GM21825 (cell line): ENCODE measurements at regions not wholly inside any gene's neighbourhood (a gene's known extent, or its start where the extent isn't known, plus 50 kb on each side); places are given as distances from the start of the nearest gene placed in this dataset.

ENCODE experiments used
- ATAC-seq: cut with Tn5 transposase; IDR thresholded peaks from one replicate; pipeline ENCODE4 v1.9.1; 2021; ENCODE audit warnings: mild to moderate bottlenecking, moderate library complexity; ENCODE audit not compliant: unreplicated experiment

GRCh38 chr3:193825617-193826016 is 232.6 kb downstream of the OPA1 start:
- no peak for ATAC-seq

GRCh38 chr3:193826159-193826795 is 233.3 kb downstream of the OPA1 start:
- ATAC-seq = no peak

- no peak for ATAC-seq
Observed at GRCh38 chr3:193827040-193827669, 234.1 kb downstream of the OPA1 start.

GRCh38 chr3:193827871-193828270 is 234.9 kb downstream of the OPA1 start:
- no peak for ATAC-seq

- ATAC-seq = no peak
Observed at GRCh38 chr3:193828477-193828876, 235.5 kb downstream of the OPA1 start.

GRCh38 chr3:193829781-193830180 is 236.8 kb downstream of the OPA1 start:
- ATAC-seq = no peak

- no peak for ATAC-seq
Observed at GRCh38 chr3:193830791-193831191, 237.8 kb downstream of the OPA1 start.

- peak; percentile 77 for ATAC-seq
Observed at GRCh38 chr3:193831495-193832455, 238.8 kb downstream of the OPA1 start.

- no peak for ATAC-seq
Observed at GRCh38 chr3:193832833-193833413, 239.9 kb downstream of the OPA1 start.

GRCh38 chr3:193833592-193833991 is 240.6 kb downstream of the OPA1 start:
- ATAC-seq = no peak

- ATAC-seq = no peak
Observed at GRCh38 chr3:193835414-193835813, 242.4 kb downstream of the OPA1 start.

- ATAC-seq = no peak
Observed at GRCh38 chr3:193836511-193836910, 243.5 kb downstream of the OPA1 start.

GRCh38 chr3:193836918-193837317 is 243.9 kb downstream of the OPA1 start:
- ATAC-seq = no peak

GRCh38 chr3:193837347-193837827 is 244.4 kb downstream of the OPA1 start:
- ATAC-seq = no peak

- no peak for ATAC-seq
Observed at GRCh38 chr3:193840111-193840641, 247.2 kb downstream of the OPA1 start.

GRCh38 chr3:193841581-193841980 is 248.6 kb downstream of the OPA1 start:
- ATAC-seq = no peak

GRCh38 chr3:193842029-193842798 is 249.2 kb downstream of the OPA1 start:
- peak; percentile 65 for ATAC-seq

GRCh38 chr3:193842832-193843473 is 249.9 kb downstream of the OPA1 start:
- ATAC-seq = no peak

GRCh38 chr3:193843474-193844301 is 250.7 kb downstream of the OPA1 start:
- ATAC-seq = peak; percentile 54
